Suprapubic skin (tissue), 4 donors: ENCODE measurements at regions not wholly inside any gene's neighbourhood (a gene's known extent, or its start where the extent isn't known, plus 50 kb on each side); places are given as distances from the start of the nearest gene placed in this dataset.

ENCODE experiments used
- CTCF ChIP-seq, 2 donors: fragments of 200-600 bp in 1 of 2; fragments of 450-650 bp in 1 of 2; sonication (generic) in 1 of 2; IDR thresholded peaks; one replicate each; pipeline ENCODE4 v1.5.1; 2016 to 2019; ENCODE audit warnings: antibody characterized with exemption in 2 of 2, mild to moderate bottlenecking in 1 of 2, moderate library complexity in 1 of 2
- EP300 ChIP-seq: sonication (generic); formaldehyde crosslinking; IDR thresholded peaks from one replicate; pipeline ENCODE4 v1.6.1; 2017; ENCODE audit warnings: antibody characterized with exemption
- POLR2AphosphoS5 ChIP-seq, 3 donors: sonication (generic); formaldehyde crosslinking; IDR thresholded peaks; one replicate each; pipeline ENCODE4 v1.6.1; 2017; ENCODE audit warnings: antibody characterized with exemption in 3 of 3

GRCh38 chr10:118966076-118966849 is 63.3 kb upstream of the NANOS1 start:
- TF ChIP-seq EP300 (no peak), CTCF (IDR thresholded peaks at IDR 0.05) (no peak), POLR2AphosphoS5 (IDR thresholded peaks at IDR 0.05) (no peak)
